Liver (tissue), 8 donors: ENCODE measurements at regions not wholly inside any gene's neighbourhood (a gene's known extent, or its start where the extent isn't known, plus 50 kb on each side); places are given as distances from the start of the nearest gene placed in this dataset.

ENCODE experiments used
- DNase-seq: peaks from one replicate; pipeline ENCODE4 v3.0.0-alpha.2; 2017; ENCODE audit warnings: low spot score
- H3K27ac ChIP-seq, 2 donors: one replicate each; pipeline ENCODE4 v1.7.0; 2013; ENCODE audit warnings: inconsistent platforms in 2 of 2, low read length in 2 of 2, control low read depth in 1 of 2, low read depth in 1 of 2, mild to moderate bottlenecking in 1 of 2
- H3K27me3 ChIP-seq, 4 donors: one replicate each; pipeline versions ENCODE4 v1.6.1 to v1.7.0; 2013; ENCODE audit warnings: low read length in 3 of 4, inconsistent platforms in 1 of 4, mild to moderate bottlenecking in 1 of 4, moderate library complexity in 1 of 4; ENCODE audit not compliant: control insufficient read depth in 4 of 4, insufficient read depth in 4 of 4
- H3K36me3 ChIP-seq, 4 donors: one replicate each; pipeline versions ENCODE4 v1.6.1 to v1.7.0; 2013; ENCODE audit warnings: low read length in 3 of 4, mild to moderate bottlenecking in 3 of 4, low read depth in 1 of 4, moderate library complexity in 1 of 4; ENCODE audit not compliant: control insufficient read depth in 4 of 4, insufficient read depth in 3 of 4
- H3K4me1 ChIP-seq, 4 donors: one replicate each; pipeline versions ENCODE4 v1.6.1 to v1.7.0; 2013; ENCODE audit warnings: low read length in 3 of 4, mild to moderate bottlenecking in 3 of 4, moderate library complexity in 1 of 4; ENCODE audit not compliant: control insufficient read depth in 4 of 4, insufficient read depth in 4 of 4
- H3K4me3 ChIP-seq, 3 donors: one replicate each; pipeline versions ENCODE4 v1.6.1 to v1.7.0; 2013; ENCODE audit warnings: low read length in 3 of 3, control low read depth in 1 of 3, low read depth in 1 of 3, mild to moderate bottlenecking in 1 of 3
- H3K9ac ChIP-seq, 2 donors: one replicate each; pipeline ENCODE4 v1.7.0; 2013; ENCODE audit warnings: low read length in 2 of 2, mild to moderate bottlenecking in 2 of 2, moderate library complexity in 2 of 2, control low read depth in 1 of 2, low read depth in 1 of 2
- H3K9me3 ChIP-seq, 4 donors: one replicate each; pipeline versions ENCODE4 v1.6.1 to v1.7.0; 2013; ENCODE audit warnings: low read length in 3 of 4; ENCODE audit not compliant: control insufficient read depth in 4 of 4
- EGR1 ChIP-seq, 2 donors: IDR thresholded peaks; 2 replicates each; pipeline ENCODE4 v1.6.1; 2016 to 2018; ENCODE audit warnings: antibody characterized with exemption in 2 of 2, low read depth in 2 of 2
- FOXA1 ChIP-seq: IDR thresholded peaks from 2 replicates; pipeline ENCODE4 v1.6.1; 2016; ENCODE audit warnings: antibody characterized with exemption
- GABPA ChIP-seq, 2 donors: IDR thresholded peaks in 1 of 2; conservative IDR thresholded peaks in 1 of 2; 2 replicates each; pipeline ENCODE4 v1.6.1; 2016; ENCODE audit warnings: antibody characterized with exemption in 2 of 2, mild to moderate bottlenecking in 1 of 2, moderate library complexity in 1 of 2
- HNF4A ChIP-seq, 2 donors: conservative IDR thresholded peaks; 2 replicates each; pipeline ENCODE4 v1.6.1; 2016; ENCODE audit warnings: antibody characterized with exemption in 2 of 2, mild to moderate bottlenecking in 2 of 2
- HNF4G ChIP-seq: IDR thresholded peaks from 2 replicates; pipeline ENCODE4 v1.6.1; 2016; ENCODE audit warnings: antibody characterized with exemption
- JUND ChIP-seq, 2 donors: IDR thresholded peaks; 2 replicates each; pipeline ENCODE4 v1.6.1; 2016; ENCODE audit warnings: antibody characterized with exemption in 2 of 2
- NR2F2 ChIP-seq: IDR thresholded peaks from 2 replicates; pipeline ENCODE4 v1.6.1; 2016; ENCODE audit warnings: antibody characterized with exemption
- RAD21 ChIP-seq, 2 donors: IDR thresholded peaks; 2 replicates each; pipeline ENCODE4 v1.6.1; 2016; ENCODE audit warnings: antibody characterized with exemption in 2 of 2, mild to moderate bottlenecking in 2 of 2
- REST ChIP-seq: IDR thresholded peaks from 2 replicates; pipeline ENCODE4 v1.6.1; 2016; ENCODE audit warnings: antibody characterized with exemption, mild to moderate bottlenecking
- RXRA ChIP-seq, 2 donors: IDR thresholded peaks; 2 replicates each; pipeline ENCODE4 v1.6.1; 2017 to 2018; ENCODE audit warnings: antibody characterized with exemption in 2 of 2, mild to moderate bottlenecking in 1 of 2
- SP1 ChIP-seq: IDR thresholded peaks from 2 replicates; pipeline ENCODE4 v1.6.1; 2018; ENCODE audit warnings: antibody characterized with exemption, mild to moderate bottlenecking
- TAF1 ChIP-seq: conservative IDR thresholded peaks from 2 replicates; pipeline ENCODE4 v1.6.1; 2016; ENCODE audit warnings: antibody characterized with exemption, mild to moderate bottlenecking
- YY1 ChIP-seq: IDR thresholded peaks from 2 replicates; pipeline ENCODE4 v1.6.1; 2016; ENCODE audit warnings: antibody characterized with exemption, mild to moderate bottlenecking
- ZBTB33 ChIP-seq: IDR thresholded peaks from 2 replicates; pipeline ENCODE4 v1.6.1; 2016; ENCODE audit warnings: antibody characterized with exemption
- WGBS: extraction: QIAGEN DNeasy Blood & Tissue Kit; methylation state at CpG from one replicate; pipeline ENCODE4 v1.1.7; 2013; 5-methylcytosine and 5-hydroxymethylcytosine counted together
- TF ChIP-seq, protein P1 (sequence below): fragments of 150-350 bp; IDR thresholded peaks from 2 replicates; pipeline ENCODE4 v1.5.1; 2017; ENCODE audit warnings: improper control_type of control experiment, low read depth, low read length; ENCODE audit not compliant: missing input control
- TF ChIP-seq, protein P2 (sequence below): IDR thresholded peaks from 2 replicates; pipeline ENCODE4 v1.6.1; 2016; ENCODE audit warnings: antibody characterized with exemption
- donor health status: healthy.
- donor health status: healthy.
- donor health status: healthy.
- donor health status: healthy.
- donor health status: healthy.

DNA sequence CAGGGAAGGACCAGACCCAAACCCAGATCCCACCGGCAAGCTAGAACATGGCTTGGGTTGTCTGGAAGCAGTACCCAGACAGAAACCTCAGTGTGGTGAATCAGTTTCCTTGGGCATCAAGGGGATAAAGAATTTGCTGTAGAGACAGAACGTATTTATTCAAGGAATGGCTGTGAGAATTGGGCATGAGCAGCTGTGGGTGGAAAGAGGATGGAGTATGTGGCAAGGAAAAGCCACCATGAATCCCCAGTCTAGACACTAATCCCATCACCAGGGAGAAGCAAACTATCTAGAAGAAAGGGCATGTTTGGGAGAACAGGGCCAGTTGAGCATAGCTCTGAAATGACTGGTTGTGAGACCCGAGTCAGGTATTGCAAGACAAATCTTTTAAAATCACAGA, 109.2 kb downstream of the TOMM20 start:
- Histone ChIP-seq H3K9ac (no peak overlapping the region), H3K27ac (no peak overlapping the region), H3K4me3 (no peak overlapping the region), H3K4me1 (peaks cover 0 to 5% (median 3%) of the 10 kb centered on the region in 4 donors), H3K36me3 (no peaks in the 10 kb centered on the region), H3K9me3 (peaks cover 0 to 8% (median 1%) of the 10 kb centered on the region in 4 donors), H3K27me3 (no peaks in the 10 kb centered on the region)
- 98% methylated on average over 3 of the region's 3 CpGs for WGBS
- no peak for DNase-seq
- TF ChIP-seq TAF1 (no peak), SP1 (no peak), RAD21 (IDR thresholded peaks at IDR 0.05) (no peak), FOXA1 (no peak), HNF4A (conservative IDR thresholded peaks at IDR 0.05) (no peak), JUND (IDR thresholded peaks at IDR 0.05) (no peak), HNF4G (no peak), RXRA (IDR thresholded peaks at IDR 0.05) (no peak), REST (no peak), ZBTB33 (no peak)
- TF ChIP-seq, protein P1, sequence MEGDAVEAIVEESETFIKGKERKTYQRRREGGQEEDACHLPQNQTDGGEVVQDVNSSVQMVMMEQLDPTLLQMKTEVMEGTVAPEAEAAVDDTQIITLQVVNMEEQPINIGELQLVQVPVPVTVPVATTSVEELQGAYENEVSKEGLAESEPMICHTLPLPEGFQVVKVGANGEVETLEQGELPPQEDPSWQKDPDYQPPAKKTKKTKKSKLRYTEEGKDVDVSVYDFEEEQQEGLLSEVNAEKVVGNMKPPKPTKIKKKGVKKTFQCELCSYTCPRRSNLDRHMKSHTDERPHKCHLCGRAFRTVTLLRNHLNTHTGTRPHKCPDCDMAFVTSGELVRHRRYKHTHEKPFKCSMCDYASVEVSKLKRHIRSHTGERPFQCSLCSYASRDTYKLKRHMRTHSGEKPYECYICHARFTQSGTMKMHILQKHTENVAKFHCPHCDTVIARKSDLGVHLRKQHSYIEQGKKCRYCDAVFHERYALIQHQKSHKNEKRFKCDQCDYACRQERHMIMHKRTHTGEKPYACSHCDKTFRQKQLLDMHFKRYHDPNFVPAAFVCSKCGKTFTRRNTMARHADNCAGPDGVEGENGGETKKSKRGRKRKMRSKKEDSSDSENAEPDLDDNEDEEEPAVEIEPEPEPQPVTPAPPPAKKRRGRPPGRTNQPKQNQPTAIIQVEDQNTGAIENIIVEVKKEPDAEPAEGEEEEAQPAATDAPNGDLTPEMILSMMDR = no peak

DNA sequence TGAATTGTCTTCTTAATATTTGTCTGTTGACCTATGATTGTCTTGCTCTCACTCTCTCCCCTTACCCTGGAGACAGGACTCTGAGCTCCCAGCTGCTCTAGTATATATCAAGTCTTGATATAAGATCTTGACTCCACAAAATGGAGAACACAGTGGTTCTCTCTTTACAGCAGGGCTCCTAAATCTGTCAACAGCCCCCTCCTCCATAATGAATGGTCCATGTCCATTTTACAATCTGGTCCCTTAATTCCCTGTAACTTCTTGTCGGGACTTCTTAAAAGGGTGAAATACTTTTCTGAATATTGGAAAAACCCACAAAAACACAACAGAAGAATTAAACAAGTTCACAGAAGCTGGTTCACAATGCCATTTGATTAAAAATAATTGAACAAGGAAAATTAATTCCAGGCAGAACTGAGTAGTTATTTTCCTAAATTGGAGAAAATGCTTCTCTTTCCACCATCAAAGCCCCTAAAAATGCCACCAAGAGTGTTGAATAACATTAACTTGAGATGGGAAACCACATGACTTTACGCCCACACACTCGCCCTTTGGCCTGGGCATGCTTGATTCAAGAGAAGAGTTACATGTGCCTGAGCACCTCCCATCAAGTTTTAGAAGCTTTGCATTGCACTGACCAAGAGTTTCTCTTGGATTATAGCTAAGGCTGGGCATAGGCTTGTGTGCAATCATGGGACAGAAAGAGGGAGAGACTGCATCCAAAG, 109.8 kb downstream of the TOMM20 start:
- Histone ChIP-seq H3K36me3 (no peaks in the 10 kb centered on the region), H3K4me1 (peaks cover 0 to 4% (median 2%) of the 10 kb centered on the region in 4 donors), H3K27me3 (no peaks in the 10 kb centered on the region), H3K9ac (no peak overlapping the region), H3K9me3 (peaks cover 0 to 8% (median 1%) of the 10 kb centered on the region in 4 donors), H3K27ac (no peak overlapping the region), H3K4me3 (no peak overlapping the region)
- no peak for DNase-seq
- no peak for TF ChIP-seq GABPA (IDR thresholded peaks at IDR 0.05 in 1 of 2, conservative IDR thresholded peaks at IDR 0.05 in 1 of 2)
- TF ChIP-seq, protein P2, sequence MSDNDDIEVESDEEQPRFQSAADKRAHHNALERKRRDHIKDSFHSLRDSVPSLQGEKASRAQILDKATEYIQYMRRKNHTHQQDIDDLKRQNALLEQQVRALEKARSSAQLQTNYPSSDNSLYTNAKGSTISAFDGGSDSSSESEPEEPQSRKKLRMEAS = peak; percentile 69
- TF ChIP-seq YY1 = no peak
- TF ChIP-seq HNF4A (conservative IDR thresholded peaks at IDR 0.05) = peak; percentile 34 to 75
- TF ChIP-seq SP1 = no peak
- no peak for TF ChIP-seq HNF4G
- no peak for TF ChIP-seq NR2F2
- peak in 1 of 2 donors; percentile 35 for TF ChIP-seq RXRA (IDR thresholded peaks at IDR 0.05)
- TF ChIP-seq, protein P1 = no peak
- peak; percentile 92 to 99 for TF ChIP-seq EGR1 (IDR thresholded peaks at IDR 0.05; ENCODE audit: low read depth in 2 of 2)
- no peak for TF ChIP-seq ZBTB33
- 80% methylated on average over 3 of the region's 3 CpGs for WGBS
